Fibroblast of lung (primary cell): ENCODE measurements at regions not wholly inside any gene's neighbourhood (a gene's known extent, or its start where the extent isn't known, plus 50 kb on each side); places are given as distances from the start of the nearest gene placed in this dataset.

Source experiments
- DNase-seq, 2 donors: peaks; one replicate each; pipeline versions ENCODE4 v3.0.0 to v3.0.0-alpha.2; 2010; ENCODE audit warnings: low read depth in 2 of 2
- H2AFZ ChIP-seq: 2 replicates; pipeline ENCODE4 v1.5.1; 2012; ENCODE audit warnings: low read length, control low read depth, inconsistent platforms
- H3K27ac ChIP-seq: 2 replicates; pipeline ENCODE4 v1.5.1; 2011; ENCODE audit warnings: low read length, control low read depth; ENCODE audit not compliant: insufficient read depth
- H3K27me3 ChIP-seq: 2 replicates; pipeline ENCODE4 v1.5.1; 2011; ENCODE audit warnings: mild to moderate bottlenecking, low read length; ENCODE audit not compliant: control insufficient read depth, insufficient read depth
- H3K36me3 ChIP-seq: 2 replicates; pipeline ENCODE4 v1.5.1; 2011; ENCODE audit warnings: low read length; ENCODE audit not compliant: control insufficient read depth, insufficient read depth
- H3K4me1 ChIP-seq: 2 replicates; pipeline ENCODE4 v1.5.1; 2011; ENCODE audit warnings: low read length; ENCODE audit not compliant: control insufficient read depth, insufficient read depth; ENCODE audit errors: extremely low read depth
- H3K4me2 ChIP-seq: 2 replicates; pipeline ENCODE4 v1.5.1; 2011; ENCODE audit warnings: low read length, control low read depth; ENCODE audit not compliant: insufficient read depth; ENCODE audit errors: extremely low read depth
- H3K4me3 ChIP-seq, 4 experiments: fragments of 200-600 bp in 1 of 4; sonication (generic) in 1 of 4; replicated peaks in 1 of 4; 2 replicates each; pipeline ENCODE4 v1.5.1; 2011 to 2016; ENCODE audit warnings: low read length in 4 of 4, low read depth in 3 of 4, mild to moderate bottlenecking in 3 of 4, control low read depth in 2 of 4, inconsistent platforms in 1 of 4, mixed read lengths in 1 of 4; ENCODE audit not compliant: insufficient read depth in 1 of 4; ENCODE audit errors: control extremely low read depth in 1 of 4
- H3K79me2 ChIP-seq: 2 replicates; pipeline ENCODE4 v1.5.1; 2012; ENCODE audit warnings: mild to moderate bottlenecking, low read length, inconsistent platforms; ENCODE audit not compliant: control insufficient read depth, insufficient read depth
- H3K9ac ChIP-seq: 2 replicates; pipeline ENCODE4 v1.5.1; 2011; ENCODE audit warnings: mild to moderate bottlenecking, low read length, control low read depth; ENCODE audit not compliant: insufficient read depth
- H3K9me3 ChIP-seq: 2 replicates; pipeline ENCODE4 v1.5.1; 2012; ENCODE audit warnings: low read depth, low read length; ENCODE audit not compliant: control insufficient read depth, insufficient read depth
- H4K20me1 ChIP-seq: 2 replicates; pipeline ENCODE4 v1.5.1; 2011; ENCODE audit warnings: low read length; ENCODE audit not compliant: control insufficient read depth, insufficient read depth; ENCODE audit errors: extremely low read depth
- CTCF ChIP-seq, 2 donors: IDR thresholded peaks in 1 of 2; conservative IDR thresholded peaks in 1 of 2; 1 replicate in 1 of 2; 2 replicates in 1 of 2; pipeline ENCODE4 v1.5.1; 2011 to 2012; ENCODE audit warnings: low read length in 2 of 2, control low read depth in 1 of 2, inconsistent platforms in 1 of 2, low read depth in 1 of 2, mild to moderate bottlenecking in 1 of 2
- EZH2 ChIP-seq: IDR thresholded peaks from 2 replicates; pipeline ENCODE4 v1.5.1; 2012; ENCODE audit warnings: low read length, control low read depth, mild to moderate bottlenecking; ENCODE audit errors: missing control alignments

- no peak overlapping the region for H3K4me2 ChIP-seq
- no peaks in the 10 kb centered on the region for H3K27me3 ChIP-seq
- H3K36me3 ChIP-seq = no peaks in the 10 kb centered on the region
- no peak overlapping the region for H3K27ac ChIP-seq
- H3K4me1 ChIP-seq = peaks cover 18% of the 10 kb centered on the region
- H3K9ac ChIP-seq = no peak overlapping the region
- H2AFZ ChIP-seq = no peak overlapping the region
- TF ChIP-seq CTCF (conservative IDR thresholded peaks at IDR 0.05 in 1 of 2, IDR thresholded peaks at IDR 0.05 in 1 of 2; ENCODE audit: low read depth in 1 of 2, low read length in 2 of 2) = no peak
- TF ChIP-seq EZH2 = no peak
- H3K79me2 ChIP-seq = no peaks in the 10 kb centered on the region
- no peak overlapping the region for H3K4me3 ChIP-seq
- no peak for DNase-seq
- no peaks in the 10 kb centered on the region for H3K9me3 ChIP-seq
- H4K20me1 ChIP-seq = no peaks in the 10 kb centered on the region
Measured at GRCh38 chr6:139475646-139476045, 101.2 kb upstream of the CITED2 start.

DNA sequence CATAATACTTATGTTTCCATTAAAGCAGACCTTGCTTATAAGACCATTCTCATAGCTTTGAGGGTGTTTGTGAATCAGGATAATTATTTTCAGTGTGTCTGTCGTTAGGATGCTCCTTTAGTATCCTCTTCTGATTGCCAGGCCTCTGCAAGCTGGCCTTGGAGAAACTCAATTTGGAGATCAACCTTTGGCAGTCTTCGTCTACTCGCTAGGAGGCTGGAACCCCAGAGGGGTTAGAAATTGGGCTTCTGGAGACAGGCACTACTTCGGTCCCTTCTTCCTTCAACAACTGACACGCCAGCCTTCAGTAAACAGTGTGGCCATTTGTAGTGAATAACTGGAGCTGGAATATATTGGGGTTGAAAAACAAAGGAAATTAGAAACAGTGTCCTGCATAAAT is 100.8 kb upstream of the CITED2 start:
- Histone ChIP-seq H3K9ac (no peak overlapping the region), H3K4me2 (no peak overlapping the region), H3K4me1 (peaks cover 18% of the 10 kb centered on the region), H3K36me3 (no peaks in the 10 kb centered on the region), H2AFZ (no peak overlapping the region), H3K4me3 (no peak overlapping the region), H4K20me1 (no peaks in the 10 kb centered on the region), H3K9me3 (no peaks in the 10 kb centered on the region), H3K79me2 (no peaks in the 10 kb centered on the region), H3K27ac (no peak overlapping the region), H3K27me3 (no peaks in the 10 kb centered on the region)
- TF ChIP-seq CTCF (conservative IDR thresholded peaks at IDR 0.05 in 1 of 2, IDR thresholded peaks at IDR 0.05 in 1 of 2; ENCODE audit: low read depth in 1 of 2, low read length in 2 of 2) (no peak), EZH2 (no peak)
- no peak for DNase-seq

DNA sequence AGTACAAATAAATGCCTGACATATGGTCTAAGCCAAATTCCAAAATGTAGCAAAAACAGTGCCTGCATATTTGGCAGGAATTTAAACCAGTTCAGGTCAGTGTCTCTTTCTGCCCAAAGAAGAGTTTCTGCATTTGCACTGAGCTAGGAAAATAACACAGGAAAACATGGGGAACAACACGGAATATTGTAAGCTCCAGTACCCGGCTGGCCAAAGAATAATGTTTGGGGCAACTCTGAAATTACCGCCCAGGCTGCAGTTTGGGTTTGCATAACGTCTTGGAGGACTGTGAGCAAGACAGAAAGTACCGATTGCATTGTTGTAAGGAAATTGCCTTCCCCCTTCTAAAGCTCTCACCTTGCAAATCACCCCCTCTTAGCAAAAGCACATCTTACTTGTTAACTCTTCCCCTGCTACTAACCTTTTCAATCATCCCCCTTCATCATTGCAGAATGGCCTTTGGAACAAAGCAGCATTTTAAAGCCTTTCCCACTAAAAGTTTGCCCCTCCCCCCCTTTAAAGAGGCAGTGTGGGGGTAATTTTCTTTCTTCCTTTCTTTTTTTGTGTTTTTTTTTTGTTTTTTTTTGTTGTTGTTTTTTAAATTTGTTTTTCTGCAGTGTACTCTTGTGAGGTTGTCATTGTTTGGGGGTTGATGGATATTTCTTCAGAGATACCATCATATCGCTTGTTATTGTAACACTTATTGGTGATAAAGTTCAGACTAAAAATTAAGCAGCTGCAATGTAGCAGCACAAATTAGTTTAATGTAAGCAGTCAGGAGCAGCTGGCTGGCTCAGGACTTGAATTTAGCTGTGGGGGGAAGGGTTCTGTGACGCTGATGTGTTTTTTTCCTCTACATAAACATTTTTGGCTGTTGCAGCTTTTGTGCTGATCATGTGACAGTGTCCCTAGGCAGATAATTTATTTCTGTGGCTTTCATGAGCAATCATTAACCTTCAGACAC is 100.0 kb upstream of the CITED2 start:
- Histone ChIP-seq H3K36me3 (no peaks in the 10 kb centered on the region), H3K4me1 (peaks cover 18% of the 10 kb centered on the region), H3K27me3 (no peaks in the 10 kb centered on the region), H3K9me3 (no peaks in the 10 kb centered on the region), H2AFZ (peak overlapping the region; percentile 18), H3K4me3 (peak overlapping the region in 3 of 4 experiments; percentile 28 to 41 (median 39)), H3K9ac (no peak overlapping the region), H3K79me2 (no peaks in the 10 kb centered on the region), H3K4me2 (peak overlapping the region; percentile 84), H3K27ac (no peak overlapping the region), H4K20me1 (no peaks in the 10 kb centered on the region)
- TF ChIP-seq EZH2 (no peak), CTCF (conservative IDR thresholded peaks at IDR 0.05 in 1 of 2, IDR thresholded peaks at IDR 0.05 in 1 of 2; ENCODE audit: low read depth in 1 of 2, low read length in 2 of 2) (no peak)
- peak; percentile 33 to 92 for DNase-seq
